ENCODE measurements at regions not wholly inside any gene's neighbourhood (a gene's known extent, or its start where the extent isn't known, plus 50 kb on each side); places are given as distances from the start of the nearest gene placed in this dataset.
"Not testable (repeated sequence)": the region's sequence is repeated elsewhere in the genome, so short reads cannot be mapped to it uniquely, and the experiment has no call there.

- TF ChIP-seq EZH2 (IDR thresholded peaks at IDR 0.05; ENCODE audit: low read depth); CTCF (conservative IDR thresholded peaks at IDR 0.05): not testable (repeated sequence)
Observed at GRCh38 chr1:121020350-121021236, 131.0 kb downstream of the PPIAL4A start.
